ENCODE measurements at regions not wholly inside any gene's neighbourhood (a gene's known extent, or its start where the extent isn't known, plus 50 kb on each side); places are given as distances from the start of the nearest gene placed in this dataset.

GRCh38 chr14:94952097-94952496 is 182.2 kb upstream of the GSC start:
- H3K9ac ChIP-seq (ENCODE audit: control insufficient read depth, insufficient read depth, low read length), result no peak overlapping the region
- H3K4me1 ChIP-seq (ENCODE audit: control insufficient read depth, insufficient read depth, low read length), result no peaks in the 10 kb centered on the region
- FAIRE-seq (no peak), DNase-seq (ENCODE audit: low read depth, low spot score) (no peak), ATAC-seq (no peak)
- no peaks in the 10 kb centered on the region for H4K20me1 ChIP-seq (ENCODE audit: control insufficient read depth, insufficient read depth)
- 15% methylated on average over 7 of the region's 7 CpGs for WGBS (ENCODE audit: insufficient coverage, insufficient replicate concordance, low lambda C conversion rate, missing lambda C conversion rate)
- RAD21 ChIA-PET (ENCODE audit: unreplicated experiment), result no interaction called here
- H3K9me3 ChIP-seq (replicated peaks; ENCODE audit: control insufficient read depth, insufficient read depth, low read length), result no peaks in the 10 kb centered on the region
- in situ Hi-C loops (cut with MboI) (no loop called here), intact Hi-C loops (cut with micrococcal nuclease; ENCODE audit: unreplicated experiment) (no loop called here)
- no peak overlapping the region for H3K27ac ChIP-seq (ENCODE audit: control insufficient read depth, insufficient read depth)
- H3K4me3 ChIP-seq, result no peak overlapping the region
- TF ChIP-seq IRF5 (IDR thresholded peaks at IDR 0.05; ENCODE audit: borderline replicate concordance) (no peak), MXI1 (IDR thresholded peaks at IDR 0.05; ENCODE audit: low read depth, low read length) (no peak), FOS (IDR thresholded peaks at IDR 0.05; ENCODE audit: borderline replicate concordance, extremely low read depth, insufficient read length) (no peak), RELA (IDR thresholded peaks at IDR 0.05; ENCODE audit: borderline replicate concordance, partially characterized antibody) (no peak), MEF2B (IDR thresholded peaks at IDR 0.05; ENCODE audit: partially characterized antibody, poor library complexity, severe bottlenecking) (no peak), NR2C2 (IDR thresholded peaks at IDR 0.05; ENCODE audit: borderline replicate concordance, control insufficient read depth, insufficient read length, low read depth) (no peak), NR2F1 (conservative IDR thresholded peaks at IDR 0.05) (no peak), ESRRA (IDR thresholded peaks at IDR 0.05; ENCODE audit: low read length) (no peak), ZNF207 (IDR thresholded peaks at IDR 0.05; ENCODE audit: borderline replicate concordance) (no peak), JUNB (IDR thresholded peaks at IDR 0.05) (no peak), CHD4 (IDR thresholded peaks at IDR 0.05) (no peak), IKZF2 (IDR thresholded peaks at IDR 0.05) (no peak)
- H3K27me3 ChIP-seq (replicated peaks in 1 of 2; ENCODE audit: control insufficient read depth in 2 of 2, insufficient read depth in 2 of 2, low read length in 1 of 2), result peaks cover 2 to 6% of the 10 kb centered on the region in 2 experiments; a peak in 1 of 4 replicates
- no peak overlapping the region for H2AFZ ChIP-seq (ENCODE audit: control insufficient read depth, low read depth, low read length)
- CTCF ChIA-PET, result no interaction called here
- BruUV-seq (replicated peaks), result no TSS peak
- SMC1A ChIA-PET (ENCODE audit: uncharacterized antibody, unreplicated experiment), result no interaction called here
- no peaks in the 10 kb centered on the region for H3K36me3 ChIP-seq (ENCODE audit: control insufficient read depth in 2 of 2, insufficient read depth in 2 of 2, low read length in 1 of 2)
- POLR2A ChIA-PET, result no interaction called here
- no peaks in the 10 kb centered on the region for H3K79me2 ChIP-seq (ENCODE audit: control insufficient read depth, insufficient read depth, low read length)
- no peak overlapping the region for H3K4me2 ChIP-seq (ENCODE audit: control insufficient read depth, insufficient read depth)

All from GM12878 (cell line).